ENCODE measurements at regions not wholly inside any gene's neighbourhood (a gene's known extent, or its start where the extent isn't known, plus 50 kb on each side); places are given as distances from the start of the nearest gene placed in this dataset.

DNA sequence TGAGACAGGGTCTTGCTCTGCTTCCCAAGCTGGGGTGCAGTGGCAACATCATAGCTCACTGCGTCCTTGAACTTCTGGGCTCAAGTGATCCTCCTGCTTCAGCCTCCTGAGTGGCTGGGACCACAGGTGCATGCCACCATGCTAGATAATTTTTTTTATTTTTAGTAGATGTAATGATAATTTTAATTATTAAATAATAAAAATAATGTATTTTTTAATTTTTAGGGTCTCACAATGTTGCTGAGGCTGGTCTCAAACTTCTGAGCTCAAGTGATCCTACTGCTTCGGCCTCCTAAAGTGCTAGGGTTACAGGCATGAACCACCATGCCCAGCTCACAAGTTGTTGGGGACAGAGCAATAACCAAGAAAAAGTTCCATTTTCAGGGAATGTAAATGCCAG lies 138.0 kb upstream of the RALGAPA2 start:
- Histone ChIP-seq H3K36me3 (ENCODE audit: control insufficient read depth in 2 of 2, extremely low read depth in 1 of 2, insufficient read depth in 1 of 2, low read length in 1 of 2) (no peaks in the 10 kb centered on the region), H3K9me3 (no peaks in the 10 kb centered on the region), H3K4me1 (ENCODE audit: control insufficient read depth in 1 of 2, extremely low read depth in 1 of 2, insufficient read depth in 2 of 2, low read length in 2 of 2) (no peaks in the 10 kb centered on the region), H3K27me3 (replicated peaks in 1 of 2; ENCODE audit: control insufficient read depth in 2 of 2, extremely low read depth in 1 of 2, insufficient read depth in 2 of 2, low read length in 1 of 2) (peaks cover 0 to 22% of the 10 kb centered on the region in 2 experiments), H3K4me3 (ENCODE audit: control insufficient read depth in 1 of 2, extremely low read depth in 1 of 2, low read length in 1 of 2) (no peak overlapping the region), H3K27ac (ENCODE audit: low read length) (no peak overlapping the region)
- DNase-seq (no peak), ATAC-seq (replicated peaks in 1 of 4) (no peak)
- ChIA-PET CTCF (interaction anchor here in 1 of 2 donors (0.6 to 1.4 kb wide), 2 partner anchors 10 to 11 kb away, joined by 3 to 5 read pairs; no protein-coding TSS in a partner anchor), POLR2A (interaction anchor here in 1 of 2 donors (0.6 kb wide), 1 partner anchor 654 kb away, joined by 3 read pairs; no protein-coding TSS in a partner anchor)
- Mint-ChIP-seq H3K36me3 (no peaks in the 10 kb centered on the region), H3K27ac (no peak overlapping the region), H3K4me3 (no peak overlapping the region), H3K27me3 (peaks cover 9 to 15% of the 10 kb centered on the region in 2 donors), H3K4me1 (no peaks in the 10 kb centered on the region), H3K9me3 (no peaks in the 10 kb centered on the region)
- WGBS (ENCODE audit: insufficient coverage): 60% methylated on average over 1 of the region's 2 CpGs

DNA sequence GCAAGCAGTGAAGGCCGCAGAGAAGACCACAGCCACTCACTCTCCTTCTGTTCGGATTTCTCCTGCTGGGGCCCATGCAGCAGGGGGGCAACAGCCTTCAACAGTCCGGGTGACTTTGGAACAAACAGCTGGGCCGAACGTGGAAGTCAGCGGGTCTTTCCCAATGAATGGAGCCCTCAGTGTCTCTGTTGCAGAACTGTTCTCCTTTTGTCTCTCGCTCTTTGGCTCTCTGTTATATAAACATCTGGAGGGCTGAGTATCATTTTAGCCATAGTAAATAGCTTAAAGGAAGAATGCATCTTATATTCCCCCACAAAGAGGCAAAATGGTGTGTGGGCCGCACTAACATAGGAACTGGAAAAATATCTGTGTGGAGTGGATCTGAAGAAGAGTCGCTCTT lies 136.7 kb upstream of the RALGAPA2 start:
- H3K36me3 Mint-ChIP-seq: no peaks in the 10 kb centered on the region
- DNase-seq: no peak
- Histone ChIP-seq H3K9me3 (no peaks in the 10 kb centered on the region), H3K27me3 (replicated peaks in 1 of 2; ENCODE audit: control insufficient read depth in 2 of 2, extremely low read depth in 1 of 2, insufficient read depth in 2 of 2, low read length in 1 of 2) (peaks cover 0 to 27% of the 10 kb centered on the region in 2 experiments), H3K36me3 (ENCODE audit: control insufficient read depth in 2 of 2, extremely low read depth in 1 of 2, insufficient read depth in 1 of 2, low read length in 1 of 2) (no peaks in the 10 kb centered on the region), H3K27ac (ENCODE audit: low read length) (no peak overlapping the region), H3K4me3 (ENCODE audit: control insufficient read depth in 1 of 2, extremely low read depth in 1 of 2, low read length in 1 of 2) (no peak overlapping the region), H3K4me1 (ENCODE audit: control insufficient read depth in 1 of 2, extremely low read depth in 1 of 2, insufficient read depth in 2 of 2, low read length in 2 of 2) (no peaks in the 10 kb centered on the region)
- no peaks in the 10 kb centered on the region for H3K9me3 Mint-ChIP-seq
- no peak for ATAC-seq (replicated peaks in 1 of 4)
- 77% methylated on average over 3 of the region's 9 CpGs for WGBS (ENCODE audit: insufficient coverage)
- H3K27ac Mint-ChIP-seq: no peak overlapping the region
- CTCF ChIA-PET: no interaction called here
- POLR2A ChIA-PET: no interaction called here
- peaks cover 5 to 11% of the 10 kb centered on the region in 2 donors for H3K27me3 Mint-ChIP-seq
- no peak overlapping the region for H3K4me3 Mint-ChIP-seq
- no peaks in the 10 kb centered on the region for H3K4me1 Mint-ChIP-seq

DNA sequence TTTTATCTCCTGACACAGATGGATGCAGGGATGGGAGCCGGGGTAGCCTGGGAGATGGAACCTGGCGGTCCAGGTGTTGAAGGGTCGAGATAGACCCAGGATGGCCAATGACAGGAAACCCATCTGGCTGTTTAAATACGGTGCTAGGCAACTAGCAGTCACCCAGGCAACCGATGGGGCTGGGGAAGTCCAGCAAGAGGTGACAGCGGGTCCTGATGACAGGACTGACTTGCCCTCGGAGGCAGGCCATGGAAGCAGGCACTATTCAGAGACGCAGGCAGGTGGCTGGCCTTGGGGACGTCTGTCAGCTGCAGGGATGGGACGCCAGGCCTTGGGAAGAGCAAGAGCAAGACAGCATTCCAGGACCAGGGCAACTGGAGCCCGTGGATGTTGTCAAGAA lies 135.4 kb upstream of the RALGAPA2 start:
- peaks cover 5 to 7% of the 10 kb centered on the region in 2 donors for H3K27me3 Mint-ChIP-seq
- H3K4me3 Mint-ChIP-seq: no peak overlapping the region
- no peak overlapping the region for H3K4me3 ChIP-seq (ENCODE audit: control insufficient read depth in 1 of 2, extremely low read depth in 1 of 2, low read length in 1 of 2)
- H3K27ac Mint-ChIP-seq: no peak overlapping the region
- ATAC-seq (replicated peaks in 1 of 4) (no peak), DNase-seq (no peak)
- 75% methylated on average over 11 of the region's 11 CpGs for WGBS (ENCODE audit: insufficient coverage)
- no peaks in the 10 kb centered on the region for H3K4me1 Mint-ChIP-seq
- H3K9me3 Mint-ChIP-seq: no peaks in the 10 kb centered on the region
- H3K27me3 ChIP-seq (replicated peaks in 1 of 2; ENCODE audit: control insufficient read depth in 2 of 2, extremely low read depth in 1 of 2, insufficient read depth in 2 of 2, low read length in 1 of 2): peaks cover 0 to 17% of the 10 kb centered on the region in 2 experiments
- no peaks in the 10 kb centered on the region for H3K36me3 Mint-ChIP-seq
- CTCF ChIA-PET: interaction anchor here in 1 of 2 donors (0.6 kb wide), 1 partner anchor 8 kb away, joined by 3 read pairs; no protein-coding TSS in a partner anchor
- H3K27ac ChIP-seq (ENCODE audit: low read length): no peak overlapping the region
- no peaks in the 10 kb centered on the region for H3K36me3 ChIP-seq (ENCODE audit: control insufficient read depth in 2 of 2, extremely low read depth in 1 of 2, insufficient read depth in 1 of 2, low read length in 1 of 2)
- no peaks in the 10 kb centered on the region for H3K4me1 ChIP-seq (ENCODE audit: control insufficient read depth in 1 of 2, extremely low read depth in 1 of 2, insufficient read depth in 2 of 2, low read length in 2 of 2)
- no peaks in the 10 kb centered on the region for H3K9me3 ChIP-seq
- POLR2A ChIA-PET: no interaction called here

DNA sequence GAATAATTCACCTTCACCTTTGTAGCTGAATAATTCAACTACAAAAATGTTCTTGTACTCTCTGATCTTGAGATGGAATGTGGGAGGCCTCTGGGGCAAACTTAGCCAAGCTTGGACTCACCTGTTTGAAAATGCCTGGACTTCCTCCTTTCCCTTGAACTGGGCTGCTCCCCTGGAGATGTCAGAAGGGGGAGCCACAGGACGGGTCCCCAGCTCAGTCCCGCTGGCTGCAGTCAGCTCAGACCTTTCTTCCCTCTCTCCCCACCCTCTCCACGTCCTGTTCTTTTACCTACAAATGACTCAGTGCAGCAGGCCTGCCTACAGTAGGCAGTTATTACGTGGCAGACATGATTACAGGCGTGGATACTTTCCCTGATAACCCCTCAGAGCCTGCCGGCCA lies 131.5 kb upstream of the RALGAPA2 start:
- Histone ChIP-seq H3K4me3 (ENCODE audit: control insufficient read depth in 1 of 2, extremely low read depth in 1 of 2, low read length in 1 of 2) (no peak overlapping the region), H3K27ac (ENCODE audit: low read length) (no peak overlapping the region), H3K27me3 (replicated peaks in 1 of 2; ENCODE audit: control insufficient read depth in 2 of 2, extremely low read depth in 1 of 2, insufficient read depth in 2 of 2, low read length in 1 of 2) (peaks cover 0 to 15% of the 10 kb centered on the region in 2 experiments), H3K4me1 (ENCODE audit: control insufficient read depth in 1 of 2, extremely low read depth in 1 of 2, insufficient read depth in 2 of 2, low read length in 2 of 2) (no peaks in the 10 kb centered on the region), H3K9me3 (no peaks in the 10 kb centered on the region), H3K36me3 (ENCODE audit: control insufficient read depth in 2 of 2, extremely low read depth in 1 of 2, insufficient read depth in 1 of 2, low read length in 1 of 2) (no peaks in the 10 kb centered on the region)
- ChIA-PET POLR2A (no interaction called here), CTCF (no interaction called here)
- Mint-ChIP-seq H3K36me3 (no peaks in the 10 kb centered on the region), H3K4me1 (no peaks in the 10 kb centered on the region), H3K4me3 (no peak overlapping the region), H3K9me3 (no peaks in the 10 kb centered on the region), H3K27me3 (peaks cover 8 to 12% of the 10 kb centered on the region in 2 donors), H3K27ac (no peak overlapping the region)
- DNase-seq (no peak), ATAC-seq (replicated peaks in 1 of 4) (no peak)
- 39% methylated on average over 4 of the region's 6 CpGs for WGBS (ENCODE audit: insufficient coverage)

DNA sequence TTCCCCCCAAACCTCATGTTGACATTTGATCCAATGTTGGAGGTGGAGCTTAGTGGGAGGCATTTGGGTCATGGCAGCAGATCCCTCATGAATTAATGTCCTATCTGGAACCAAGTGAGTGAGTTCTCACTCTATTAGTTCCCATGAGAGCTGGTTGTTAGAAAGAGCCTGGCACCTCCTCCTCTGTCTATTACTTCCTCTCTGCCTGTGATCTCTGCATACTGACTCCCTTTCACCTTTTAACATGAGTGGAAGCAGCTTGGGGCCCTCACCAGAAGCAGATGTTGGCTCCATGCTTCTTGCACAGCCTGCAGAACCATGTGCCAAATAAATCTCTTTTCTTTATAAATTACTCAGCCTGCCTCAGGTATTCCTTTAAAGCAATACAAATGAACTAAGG lies 127.3 kb upstream of the RALGAPA2 start:
- H3K4me1 ChIP-seq (ENCODE audit: control insufficient read depth in 1 of 2, extremely low read depth in 1 of 2, insufficient read depth in 2 of 2, low read length in 2 of 2): peaks cover 0 to 4% of the 10 kb centered on the region in 2 experiments
- H3K36me3 ChIP-seq (ENCODE audit: control insufficient read depth in 2 of 2, extremely low read depth in 1 of 2, insufficient read depth in 1 of 2, low read length in 1 of 2): no peaks in the 10 kb centered on the region
- no peak overlapping the region for H3K4me3 Mint-ChIP-seq
- POLR2A ChIA-PET: no interaction called here
- no peaks in the 10 kb centered on the region for H3K9me3 ChIP-seq
- H3K27ac Mint-ChIP-seq: no peak overlapping the region
- no peaks in the 10 kb centered on the region for H3K36me3 Mint-ChIP-seq
- peaks cover 0 to 3% (median 3%) of the 10 kb centered on the region in 3 donors for H3K4me1 Mint-ChIP-seq
- CTCF ChIA-PET: interaction anchor here (0.5 to 1.2 kb wide), 3 partner anchors 11 to 881 kb away, joined by 3 read pairs; no protein-coding TSS in a partner anchor
- peaks cover 0 to 14% of the 10 kb centered on the region in 2 experiments for H3K27me3 ChIP-seq (replicated peaks in 1 of 2; ENCODE audit: control insufficient read depth in 2 of 2, extremely low read depth in 1 of 2, insufficient read depth in 2 of 2, low read length in 1 of 2)
- DNase-seq (no peak), ATAC-seq (replicated peaks in 1 of 4) (no peak)
- H3K27ac ChIP-seq (ENCODE audit: low read length): no peak overlapping the region
- no peak overlapping the region for H3K4me3 ChIP-seq (ENCODE audit: control insufficient read depth in 1 of 2, extremely low read depth in 1 of 2, low read length in 1 of 2)
- peaks cover 15 to 17% of the 10 kb centered on the region in 2 donors for H3K27me3 Mint-ChIP-seq
- no peaks in the 10 kb centered on the region for H3K9me3 Mint-ChIP-seq

DNA sequence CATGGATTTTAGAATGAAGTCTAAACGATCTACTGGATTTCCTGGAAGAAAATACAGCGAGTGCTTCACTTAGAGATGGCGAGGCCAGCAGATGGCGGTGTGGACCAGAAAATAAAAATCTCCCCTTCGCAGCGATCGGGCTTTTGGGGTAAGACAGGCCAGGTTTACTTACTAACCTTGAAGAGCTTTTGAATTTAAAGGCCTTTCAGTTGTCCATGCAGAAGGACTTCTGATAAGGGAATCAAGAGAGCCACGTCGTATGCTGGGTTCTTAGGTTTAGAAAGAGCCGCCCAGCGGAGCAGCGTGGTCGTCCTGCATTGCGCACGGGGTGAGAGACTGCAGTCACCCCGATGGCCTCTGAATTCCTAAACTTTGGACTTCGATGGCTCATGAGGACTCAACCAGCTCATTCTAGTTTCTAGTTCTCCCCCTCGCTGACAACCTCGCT lies 125.2 kb upstream of the RALGAPA2 start:
- peaks cover 0 to 3% (median 3%) of the 10 kb centered on the region in 3 donors for H3K4me1 Mint-ChIP-seq
- no peaks in the 10 kb centered on the region for H3K36me3 ChIP-seq (ENCODE audit: control insufficient read depth in 2 of 2, extremely low read depth in 1 of 2, insufficient read depth in 1 of 2, low read length in 1 of 2)
- no peaks in the 10 kb centered on the region for H3K9me3 ChIP-seq
- ChIA-PET CTCF (interaction anchor here in 1 of 2 donors (0.7 to 0.8 kb wide), 2 partner anchors 123 to 667 kb away, joined by 3 read pairs; no protein-coding TSS in a partner anchor), POLR2A (no interaction called here)
- no peak for ATAC-seq (replicated peaks in 1 of 4)
- H3K4me1 ChIP-seq (ENCODE audit: control insufficient read depth in 1 of 2, extremely low read depth in 1 of 2, insufficient read depth in 2 of 2, low read length in 2 of 2): peaks cover 0 to 4% of the 10 kb centered on the region in 2 experiments
- H3K27ac Mint-ChIP-seq: no peak overlapping the region
- H3K4me3 Mint-ChIP-seq: no peak overlapping the region
- peak in 20 of 35 experiments; percentile 1 to 32 (median 14) for DNase-seq
- no peaks in the 10 kb centered on the region for H3K9me3 Mint-ChIP-seq
- 45% methylated on average over 16 of the region's 19 CpGs for WGBS (ENCODE audit: insufficient coverage)
- H3K27me3 Mint-ChIP-seq: peaks cover 23 to 26% of the 10 kb centered on the region in 2 donors
- H3K27me3 ChIP-seq (replicated peaks in 1 of 2; ENCODE audit: control insufficient read depth in 2 of 2, extremely low read depth in 1 of 2, insufficient read depth in 2 of 2, low read length in 1 of 2): peaks cover 0 to 19% of the 10 kb centered on the region in 2 experiments
- H3K4me3 ChIP-seq (ENCODE audit: control insufficient read depth in 1 of 2, extremely low read depth in 1 of 2, low read length in 1 of 2): no peak overlapping the region
- H3K27ac ChIP-seq (ENCODE audit: low read length): no peak overlapping the region
- no peaks in the 10 kb centered on the region for H3K36me3 Mint-ChIP-seq

Data from T-cell (primary cell).